IMR-90 (cell line): ENCODE measurements at regions not wholly inside any gene's neighbourhood (a gene's known extent, or its start where the extent isn't known, plus 50 kb on each side); places are given as distances from the start of the nearest gene placed in this dataset.
A peak's percentile ranks its signal among the peaks of the same experiment; 100 is the strongest.

Experiments used
- ATAC-seq: fragments of 200-7000 bp; cut with Tn5 transposase; 2 replicates; pipeline ENCODE4 v1.9.1; 2020; ENCODE audit warnings: low read depth, mild to moderate bottlenecking, moderate library complexity
- BruUV-seq: library from RNA; stranded (reverse); fragments of 400-500 nt; replicated peaks from 2 replicates; lab custom pipeline; 2021; lab: Mats Ljungman, UMichigan
- CTCF ChIA-PET: fragments of 300-600 bp; formaldehyde crosslinking; extraction: SDS; loops from one replicate; lab custom pipeline; 2021; ENCODE audit warnings: antibody characterized with exemption; lab: Yijun Ruan, JAX
- POLR2A ChIA-PET: fragments of 300-600 bp; sonication (Branson Sonifier 250); formaldehyde crosslinking; loops from one replicate; lab custom pipeline; 2022; ENCODE audit warnings: antibody characterized with exemption; ENCODE audit not compliant: unreplicated experiment; lab: Charles Lee
- DNase-seq: peaks from one replicate; pipeline ENCODE4 v3.0.0; 2013
- H2AFZ ChIP-seq: replicated peaks from 2 replicates; pipeline ENCODE3; 2013; ENCODE audit warnings: low read length, mild to moderate bottlenecking; ENCODE audit not compliant: poor library complexity
- H2AK5ac ChIP-seq: 2 replicates; pipeline ENCODE4 v1.6.1; 2013; ENCODE audit warnings: low read depth, low read length, inconsistent platforms
- H2AK9ac ChIP-seq: replicated peaks from 2 replicates; pipeline ENCODE3; 2013; ENCODE audit warnings: mild to moderate bottlenecking, low read depth, low read length, moderate library complexity; ENCODE audit not compliant: poor library complexity
- H2BK120ac ChIP-seq: 2 replicates; pipeline ENCODE4 v1.6.1; 2013; ENCODE audit warnings: low read depth, low read length, inconsistent platforms
- H2BK15ac ChIP-seq: 3 replicates; pipeline ENCODE4 v1.6.1; 2013; ENCODE audit warnings: low read depth, low read length, inconsistent platforms
- H2BK20ac ChIP-seq: 2 replicates; pipeline ENCODE4 v1.6.1; 2013; ENCODE audit warnings: low read depth, mild to moderate bottlenecking, inconsistent platforms, low read length, moderate library complexity
- H2BK5ac ChIP-seq: 2 replicates; pipeline ENCODE4 v1.6.1; 2013; ENCODE audit warnings: mild to moderate bottlenecking, low read depth, low read length, inconsistent platforms; ENCODE audit not compliant: poor library complexity, severe bottlenecking
- H3K14ac ChIP-seq: replicated peaks from 2 replicates; pipeline ENCODE4 v1.6.1; 2013; ENCODE audit warnings: low read depth, low read length, inconsistent platforms
- H3K18ac ChIP-seq: 2 replicates; pipeline ENCODE4 v1.6.1; 2013; ENCODE audit warnings: low read depth, low read length, control low read depth
- H3K23ac ChIP-seq: 2 replicates; pipeline ENCODE4 v1.6.1; 2013; ENCODE audit warnings: low read depth, low read length, inconsistent platforms
- H3K27ac ChIP-seq: 2 replicates; pipeline ENCODE4 v1.5.1; 2013; ENCODE audit warnings: mild to moderate bottlenecking, control low read depth, low read length; ENCODE audit not compliant: insufficient read depth
- H3K27me3 ChIP-seq: 2 replicates; pipeline ENCODE4 v1.6.1; 2013; ENCODE audit warnings: low read length; ENCODE audit not compliant: control insufficient read depth, insufficient read depth
- H3K36me3 ChIP-seq: 2 replicates; pipeline ENCODE4 v1.6.1; 2013; ENCODE audit warnings: low read length, mixed read lengths; ENCODE audit not compliant: control insufficient read depth, insufficient read depth
- H3K4ac ChIP-seq: 2 replicates; pipeline ENCODE4 v1.6.1; 2013; ENCODE audit warnings: low read depth, low read length, inconsistent platforms
- H3K4me1 ChIP-seq: 2 replicates; pipeline ENCODE4 v1.6.1; 2013; ENCODE audit warnings: low read length, mixed read lengths; ENCODE audit not compliant: control insufficient read depth, insufficient read depth
- H3K4me2 ChIP-seq: 2 replicates; pipeline ENCODE4 v1.6.1; 2013; ENCODE audit warnings: low read depth, mild to moderate bottlenecking, control low read depth, low read length, moderate library complexity
- H3K4me3 ChIP-seq: 2 replicates; pipeline ENCODE4 v1.5.1; 2013; ENCODE audit warnings: low read depth, mild to moderate bottlenecking, control low read depth, low read length, moderate library complexity; ENCODE audit not compliant: insufficient read depth
- H3K56ac ChIP-seq: 2 replicates; pipeline ENCODE4 v1.6.1; 2013; ENCODE audit warnings: low read length, inconsistent platforms; ENCODE audit not compliant: insufficient read depth; ENCODE audit errors: extremely low read depth
- H3K79me1 ChIP-seq, 2 experiments: 2 replicates each; pipeline ENCODE4 v1.6.1; 2013; ENCODE audit warnings: low read length in 2 of 2, inconsistent platforms in 1 of 2, low read depth in 1 of 2
- H3K9ac ChIP-seq: 2 replicates; pipeline ENCODE4 v1.6.1; 2013; ENCODE audit warnings: low read depth, low read length, control low read depth
- H3K9me1 ChIP-seq: 2 replicates; pipeline ENCODE4 v1.6.1; 2013; ENCODE audit warnings: low read length, inconsistent platforms; ENCODE audit not compliant: insufficient read depth
- H3K9me3 ChIP-seq: 2 replicates; pipeline ENCODE4 v1.6.1; 2013; ENCODE audit warnings: low read length; ENCODE audit not compliant: control insufficient read depth, insufficient read depth
- H4K20me1 ChIP-seq: 2 replicates; pipeline ENCODE4 v1.6.1; 2013; ENCODE audit warnings: low read length, inconsistent platforms; ENCODE audit not compliant: insufficient read depth
- H4K5ac ChIP-seq: 2 replicates; pipeline ENCODE4 v1.6.1; 2013; ENCODE audit warnings: mild to moderate bottlenecking, low read depth, low read length, control low read depth
- H4K8ac ChIP-seq, 2 experiments: 2 replicates each; pipeline ENCODE4 v1.6.1; 2013; ENCODE audit warnings: low read depth in 2 of 2, low read length in 2 of 2, control low read depth in 1 of 2, inconsistent platforms in 1 of 2
- H4K91ac ChIP-seq: 2 replicates; pipeline ENCODE4 v1.6.1; 2013; ENCODE audit warnings: low read depth, low read length, inconsistent platforms; ENCODE audit not compliant: insufficient read depth
- FOS ChIP-seq: fragments of 150-350 bp; IDR thresholded peaks from 2 replicates; pipeline ENCODE4 v1.6.1; 2016; ENCODE audit warnings: low read depth, low read length
- MAZ ChIP-seq: IDR thresholded peaks from 2 replicates; pipeline ENCODE4 v1.6.1; 2012; ENCODE audit warnings: low read depth, mild to moderate bottlenecking, low read length, improper control_type of control experiment, moderate library complexity, borderline replicate concordance
- SMC3 ChIP-seq: fragments of 150-350 bp; IDR thresholded peaks from 2 replicates; pipeline ENCODE4 v1.6.1; 2016; ENCODE audit warnings: low read depth, mild to moderate bottlenecking, antibody characterized with exemption, low read length, moderate library complexity
- WGBS, 2 experiments: methylation state at CpG; one replicate each; pipeline versions ENCODE4 v1.1.5 to v1.1.7; 2013; ENCODE audit warnings: missing lambda C conversion rate in 2 of 2; ENCODE audit not compliant: insufficient read length in 1 of 2; ENCODE audit errors: extremely low coverage in 2 of 2; 5-methylcytosine and 5-hydroxymethylcytosine counted together
- dilution Hi-C: fragments of 300-500 bp; cut with HindIII; formaldehyde crosslinking; loops from one replicate; pipeline ENCODE4 v1.14.3; 2018; ENCODE audit warnings: low sequenced_read_pairs; ENCODE audit not compliant: unreplicated experiment
- in situ Hi-C: fragments of 300-500 bp; cut with MboI; formaldehyde crosslinking; loops from 3 replicates; pipeline ENCODE4 v1.14.3; 2019; ENCODE audit warnings: low sequenced_read_pairs, inconsistent platforms, mixed read lengths
- intact Hi-C: fragments of 100-400 bp; cut with micrococcal nuclease; formaldehyde crosslinking; loops from 2 replicates; pipeline ENCODE4 v1.10.0; 2022
- TF ChIP-seq, protein P1 (sequence below): conservative IDR thresholded peaks from 2 replicates; pipeline ENCODE4 v1.5.1; 2012; ENCODE audit warnings: mild to moderate bottlenecking, low read depth, low read length, improper control_type of control experiment

DNA sequence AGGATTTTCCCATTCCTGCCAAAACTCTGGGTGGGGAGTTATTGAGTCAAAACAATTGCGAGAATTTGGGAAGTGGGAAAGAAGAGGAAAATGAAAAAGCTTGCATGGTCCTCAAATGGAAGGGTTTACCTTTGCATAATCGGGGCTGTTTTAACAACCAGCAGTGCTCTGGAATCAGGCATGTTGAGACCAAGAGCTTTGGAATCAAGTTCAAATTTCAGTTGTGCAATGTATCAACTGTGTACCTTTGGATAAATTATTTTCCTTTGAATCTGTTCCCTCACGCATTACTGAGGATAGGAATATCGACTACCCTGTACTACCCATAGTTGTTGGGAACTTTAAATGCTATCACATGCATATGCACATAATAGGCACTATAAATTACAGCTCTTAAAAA is 205.5 kb downstream of the JCAD start:
- H3K14ac ChIP-seq, result no peak overlapping the region
- POLR2A ChIA-PET, result no interaction called here
- no peak overlapping the region for H3K56ac ChIP-seq
- peak overlapping the region; percentile 10; the same call in 1 of the 2 replicates for H2BK20ac ChIP-seq
- H2BK120ac ChIP-seq, result no peak overlapping the region
- dilution Hi-C loops (no loop called here), in situ Hi-C loops (no loop called here), intact Hi-C loops (loop anchor here (10.0 kb wide), 1 partner anchor 319 kb away; no protein-coding TSS in a partner anchor)
- TF ChIP-seq FOS, result no peak
- TF ChIP-seq MAZ, result no peak
- TF ChIP-seq, protein P1, sequence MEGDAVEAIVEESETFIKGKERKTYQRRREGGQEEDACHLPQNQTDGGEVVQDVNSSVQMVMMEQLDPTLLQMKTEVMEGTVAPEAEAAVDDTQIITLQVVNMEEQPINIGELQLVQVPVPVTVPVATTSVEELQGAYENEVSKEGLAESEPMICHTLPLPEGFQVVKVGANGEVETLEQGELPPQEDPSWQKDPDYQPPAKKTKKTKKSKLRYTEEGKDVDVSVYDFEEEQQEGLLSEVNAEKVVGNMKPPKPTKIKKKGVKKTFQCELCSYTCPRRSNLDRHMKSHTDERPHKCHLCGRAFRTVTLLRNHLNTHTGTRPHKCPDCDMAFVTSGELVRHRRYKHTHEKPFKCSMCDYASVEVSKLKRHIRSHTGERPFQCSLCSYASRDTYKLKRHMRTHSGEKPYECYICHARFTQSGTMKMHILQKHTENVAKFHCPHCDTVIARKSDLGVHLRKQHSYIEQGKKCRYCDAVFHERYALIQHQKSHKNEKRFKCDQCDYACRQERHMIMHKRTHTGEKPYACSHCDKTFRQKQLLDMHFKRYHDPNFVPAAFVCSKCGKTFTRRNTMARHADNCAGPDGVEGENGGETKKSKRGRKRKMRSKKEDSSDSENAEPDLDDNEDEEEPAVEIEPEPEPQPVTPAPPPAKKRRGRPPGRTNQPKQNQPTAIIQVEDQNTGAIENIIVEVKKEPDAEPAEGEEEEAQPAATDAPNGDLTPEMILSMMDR, result no peak
- TF ChIP-seq SMC3, result no peak
- no peak overlapping the region for H3K9ac ChIP-seq
- no peak overlapping the region for H3K4ac ChIP-seq
- H4K5ac ChIP-seq, result no peak overlapping the region
- ATAC-seq (no peak), DNase-seq (no peak)
- H3K27me3 ChIP-seq, result no peaks in the 10 kb centered on the region
- H3K36me3 ChIP-seq, result no peaks in the 10 kb centered on the region
- H2BK5ac ChIP-seq, result no peak overlapping the region
- no peak overlapping the region for H3K23ac ChIP-seq
- no peak overlapping the region for H4K8ac ChIP-seq
- H3K4me2 ChIP-seq, result no peak overlapping the region
- no TSS peak for BruUV-seq
- H3K9me3 ChIP-seq, result no peaks in the 10 kb centered on the region
- 0 out of 3 replicates have a peak overlapping the region, but pooled peaks have one; percentile 17 for H2BK15ac ChIP-seq
- no peak overlapping the region for H3K4me3 ChIP-seq
- 96% methylated on average over 2 of the region's 4 CpGs; no CpG with 5 or more reads in 1 of the 2 experiments for WGBS, 2 experiments
- H2AK9ac ChIP-seq, result no peak overlapping the region
- no peaks in the 10 kb centered on the region for H4K20me1 ChIP-seq
- CTCF ChIA-PET, result interaction anchor here (1.0 kb wide), 1 partner anchor 67 kb away, joined by 3 read pairs; no protein-coding TSS in a partner anchor
- H4K91ac ChIP-seq, result no peak overlapping the region
- no peak overlapping the region for H2AFZ ChIP-seq
- H3K18ac ChIP-seq, result no peak overlapping the region
- H3K27ac ChIP-seq, result no peak overlapping the region
- H3K79me1 ChIP-seq, result no peaks in the 10 kb centered on the region
- H3K4me1 ChIP-seq, result peaks cover 10% of the 10 kb centered on the region
- peaks cover 5% of the 10 kb centered on the region; the same call in 1 of the 2 replicates for H3K9me1 ChIP-seq
- H2AK5ac ChIP-seq, result no peak overlapping the region
